Peyer's patch (tissue), 4 donors: ENCODE measurements at regions not wholly inside any gene's neighbourhood (a gene's known extent, or its start where the extent isn't known, plus 50 kb on each side); places are given as distances from the start of the nearest gene placed in this dataset.

ENCODE experiments used
- POLR2A ChIP-seq, 2 donors: fragments of 450-650 bp; IDR thresholded peaks; one replicate each; pipeline ENCODE4 v1.5.1; 2017; ENCODE audit warnings: antibody characterized with exemption in 2 of 2, mild to moderate bottlenecking in 2 of 2, moderate library complexity in 2 of 2
- TF ChIP-seq, protein P1 (sequence below), 6 experiments: fragments of 450-650 bp in 4 of 6; fragments of 200-600 bp in 2 of 6; sonication (generic) in 1 of 6; IDR thresholded peaks; one replicate each; pipeline ENCODE4 v1.5.1; 2017 to 2019; ENCODE audit warnings: antibody characterized with exemption in 6 of 6, mild to moderate bottlenecking in 3 of 6, moderate library complexity in 1 of 6

GRCh38 chr15:62727501-62727900 is 315.0 kb upstream of the TPM1 start:
- TF ChIP-seq POLR2A (IDR thresholded peaks at IDR 0.05) = no peak
- TF ChIP-seq, protein P1, sequence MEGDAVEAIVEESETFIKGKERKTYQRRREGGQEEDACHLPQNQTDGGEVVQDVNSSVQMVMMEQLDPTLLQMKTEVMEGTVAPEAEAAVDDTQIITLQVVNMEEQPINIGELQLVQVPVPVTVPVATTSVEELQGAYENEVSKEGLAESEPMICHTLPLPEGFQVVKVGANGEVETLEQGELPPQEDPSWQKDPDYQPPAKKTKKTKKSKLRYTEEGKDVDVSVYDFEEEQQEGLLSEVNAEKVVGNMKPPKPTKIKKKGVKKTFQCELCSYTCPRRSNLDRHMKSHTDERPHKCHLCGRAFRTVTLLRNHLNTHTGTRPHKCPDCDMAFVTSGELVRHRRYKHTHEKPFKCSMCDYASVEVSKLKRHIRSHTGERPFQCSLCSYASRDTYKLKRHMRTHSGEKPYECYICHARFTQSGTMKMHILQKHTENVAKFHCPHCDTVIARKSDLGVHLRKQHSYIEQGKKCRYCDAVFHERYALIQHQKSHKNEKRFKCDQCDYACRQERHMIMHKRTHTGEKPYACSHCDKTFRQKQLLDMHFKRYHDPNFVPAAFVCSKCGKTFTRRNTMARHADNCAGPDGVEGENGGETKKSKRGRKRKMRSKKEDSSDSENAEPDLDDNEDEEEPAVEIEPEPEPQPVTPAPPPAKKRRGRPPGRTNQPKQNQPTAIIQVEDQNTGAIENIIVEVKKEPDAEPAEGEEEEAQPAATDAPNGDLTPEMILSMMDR (IDR thresholded peaks at IDR 0.05) = no peak
